B cell (primary cell): ENCODE measurements at regions not wholly inside any gene's neighbourhood (a gene's known extent, or its start where the extent isn't known, plus 50 kb on each side); places are given as distances from the start of the nearest gene placed in this dataset.

Experiments
- CTCF ChIP-seq: fragments of 200-600 bp; IDR thresholded peaks from one replicate; pipeline ENCODE4 v1.8.0; 2022; ENCODE audit warnings: antibody characterized with exemption, mild to moderate bottlenecking
- EZH2 ChIP-seq: IDR thresholded peaks from 2 replicates; pipeline ENCODE4 v1.6.1; 2012; ENCODE audit warnings: borderline replicate concordance, low read depth, mild to moderate bottlenecking, moderate library complexity, low read length; ENCODE audit not compliant: insufficient read depth, poor library complexity, severe bottlenecking

- no peak for TF ChIP-seq EZH2
- no peak for TF ChIP-seq CTCF
Observed at GRCh38 chr13:40181203-40181845, 485.1 kb downstream of the FOXO1 start.
